Keratinocyte (primary cell): ENCODE measurements at regions not wholly inside any gene's neighbourhood (a gene's known extent, or its start where the extent isn't known, plus 50 kb on each side); places are given as distances from the start of the nearest gene placed in this dataset.

ENCODE experiments used
- CTCF ChIP-seq, 3 experiments: IDR thresholded peaks in 1 of 3; conservative IDR thresholded peaks in 1 of 3; optimal IDR thresholded peaks in 1 of 3; 2 replicates in 2 of 3; 3 replicates in 1 of 3; pipeline versions ENCODE3 to v1.5.1; 2011; ENCODE audit warnings: low read length in 3 of 3, mild to moderate bottlenecking in 3 of 3, moderate library complexity in 2 of 3, control low read depth in 1 of 3, inconsistent platforms in 1 of 3; ENCODE audit not compliant: insufficient read depth in 2 of 3; ENCODE audit errors: extremely low read depth in 1 of 3
- EZH2 ChIP-seq: IDR thresholded peaks from one replicate; pipeline ENCODE4 v1.6.1; 2012; ENCODE audit warnings: inconsistent platforms, mild to moderate bottlenecking, low read length, moderate library complexity

- no peak for TF ChIP-seq CTCF (optimal IDR thresholded peaks at IDR 0.05 in 1 of 3, IDR thresholded peaks at IDR 0.05 in 1 of 3, conservative IDR thresholded peaks at IDR 0.05 in 1 of 3; ENCODE audit: extremely low read depth in 1 of 3, insufficient read depth in 2 of 3, low read length in 3 of 3)
- TF ChIP-seq EZH2 = no peak
Measured at GRCh38 chr6:144769142-144769541, 484.0 kb downstream of the UTRN start.
